HUDEP-2 (cell line): ENCODE measurements at regions not wholly inside any gene's neighbourhood (a gene's known extent, or its start where the extent isn't known, plus 50 kb on each side); places are given as distances from the start of the nearest gene placed in this dataset.
A peak's percentile ranks its signal among the peaks of the same experiment; 100 is the strongest.

Experiments used
- DNase-seq, 76 experiments: peaks; one replicate each; lab custom pipeline; 2025; ENCODE audit not compliant: unreplicated experiment in 76 of 76; lab: John Stamatoyannopoulos, UW

- DNase-seq: no peak
Observed at GRCh38 chr4:111977419-111977965, 167.8 kb upstream of the FAM241A start.

GRCh38 chr4:111979921-111980320 is 165.3 kb upstream of the FAM241A start:
- no peak for DNase-seq

GRCh38 chr4:111982089-111982488 is 163.2 kb upstream of the FAM241A start:
- DNase-seq: no peak

GRCh38 chr4:111984169-111984819 is 161.0 kb upstream of the FAM241A start:
- no peak for DNase-seq

GRCh38 chr4:111985426-111985825 is 159.8 kb upstream of the FAM241A start:
- no peak for DNase-seq

GRCh38 chr4:111986095-111986494 is 159.2 kb upstream of the FAM241A start:
- peak in 1 of 76 experiments; percentile 1 for DNase-seq

- DNase-seq: no peak
Observed at GRCh38 chr4:111988514-111988913, 156.7 kb upstream of the FAM241A start.

GRCh38 chr4:111989817-111990216 is 155.4 kb upstream of the FAM241A start:
- DNase-seq: no peak

GRCh38 chr4:111991163-111991562 is 154.1 kb upstream of the FAM241A start:
- DNase-seq: no peak

- DNase-seq: no peak
Observed at GRCh38 chr4:111991797-111992196, 153.5 kb upstream of the FAM241A start.

- DNase-seq: no peak
Observed at GRCh38 chr4:111992351-111993168, 152.7 kb upstream of the FAM241A start.

GRCh38 chr4:111994392-111994791 is 150.9 kb upstream of the FAM241A start:
- no peak for DNase-seq

- no peak for DNase-seq
Observed at GRCh38 chr4:111997785-111998184, 147.5 kb upstream of the FAM241A start.

- DNase-seq: no peak
Observed at GRCh38 chr4:111999801-112000200, 145.5 kb upstream of the FAM241A start.

- DNase-seq: no peak
Observed at GRCh38 chr4:112001041-112001440, 144.2 kb upstream of the FAM241A start.

- no peak for DNase-seq
Observed at GRCh38 chr4:112002248-112002661, 143.0 kb upstream of the FAM241A start.

- no peak for DNase-seq
Observed at GRCh38 chr4:112003231-112003907, 141.9 kb upstream of the FAM241A start.

- DNase-seq: no peak
Observed at GRCh38 chr4:112005027-112005426, 140.2 kb upstream of the FAM241A start.

- no peak for DNase-seq
Observed at GRCh38 chr4:112007391-112007790, 137.9 kb upstream of the FAM241A start.

GRCh38 chr4:112015960-112016359 is 129.3 kb upstream of the FAM241A start:
- no peak for DNase-seq

- DNase-seq: no peak
Observed at GRCh38 chr4:112023402-112023950, 121.8 kb upstream of the FAM241A start.
